ENCODE measurements at regions not wholly inside any gene's neighbourhood (a gene's known extent, or its start where the extent isn't known, plus 50 kb on each side); places are given as distances from the start of the nearest gene placed in this dataset.

- no TSS peak for BruUV-seq (replicated peaks)
- Histone ChIP-seq H2AK9ac (replicated peaks; ENCODE audit: low read depth, low read length, poor library complexity) (no peak overlapping the region), H4K5ac (ENCODE audit: low read depth, low read length) (no peak overlapping the region), H3K9me1 (ENCODE audit: insufficient read depth, low read length) (no peaks in the 10 kb centered on the region), H3K27me3 (ENCODE audit: control insufficient read depth, insufficient read depth, low read length) (no peaks in the 10 kb centered on the region), H2AFZ (replicated peaks; ENCODE audit: low read length, poor library complexity) (no peak overlapping the region), H2BK5ac (ENCODE audit: low read depth, low read length, poor library complexity, severe bottlenecking) (no peak overlapping the region), H3K4me3 (ENCODE audit: insufficient read depth, low read depth, low read length) (no peak overlapping the region), H3K9me3 (ENCODE audit: control insufficient read depth, insufficient read depth, low read length) (peaks cover 54% of the 10 kb centered on the region), H3K4me2 (ENCODE audit: low read depth, low read length) (no peak overlapping the region), H4K8ac (ENCODE audit: low read depth in 2 of 2, low read length in 2 of 2) (no peak overlapping the region), H3K23ac (ENCODE audit: low read depth, low read length) (no peak overlapping the region), H3K27ac (ENCODE audit: insufficient read depth, low read length) (no peak overlapping the region), H3K4me1 (ENCODE audit: control insufficient read depth, insufficient read depth, low read length) (no peaks in the 10 kb centered on the region), H2BK120ac (ENCODE audit: low read depth, low read length) (no peak overlapping the region), H3K9ac (ENCODE audit: low read depth, low read length) (no peak overlapping the region), H3K79me1 (ENCODE audit: low read depth in 1 of 2, low read length in 2 of 2) (no peaks in the 10 kb centered on the region), H3K4ac (ENCODE audit: low read depth, low read length) (no peak overlapping the region), H2BK15ac (ENCODE audit: low read depth, low read length) (no peak overlapping the region), H4K20me1 (ENCODE audit: insufficient read depth, low read length) (no peaks in the 10 kb centered on the region), H3K56ac (ENCODE audit: extremely low read depth, insufficient read depth, low read length) (no peak overlapping the region), H3K14ac (replicated peaks; ENCODE audit: low read depth, low read length) (no peak overlapping the region), H2AK5ac (ENCODE audit: low read depth, low read length) (no peak overlapping the region), H2BK20ac (ENCODE audit: low read depth, low read length) (no peak overlapping the region), H3K18ac (ENCODE audit: low read depth, low read length) (no peak overlapping the region), H3K36me3 (ENCODE audit: control insufficient read depth, insufficient read depth, low read length) (no peaks in the 10 kb centered on the region), H4K91ac (ENCODE audit: insufficient read depth, low read depth, low read length) (no peak overlapping the region)
- ChIA-PET POLR2A (ENCODE audit: unreplicated experiment) (no interaction called here), CTCF (no interaction called here)
- no peak for TF ChIP-seq NFE2L2 (IDR thresholded peaks at IDR 0.05; ENCODE audit: low read depth, low read length)
- no peak for TF ChIP-seq BHLHE40 (IDR thresholded peaks at IDR 0.05; ENCODE audit: low read depth, low read length)
- TF ChIP-seq, protein P1, sequence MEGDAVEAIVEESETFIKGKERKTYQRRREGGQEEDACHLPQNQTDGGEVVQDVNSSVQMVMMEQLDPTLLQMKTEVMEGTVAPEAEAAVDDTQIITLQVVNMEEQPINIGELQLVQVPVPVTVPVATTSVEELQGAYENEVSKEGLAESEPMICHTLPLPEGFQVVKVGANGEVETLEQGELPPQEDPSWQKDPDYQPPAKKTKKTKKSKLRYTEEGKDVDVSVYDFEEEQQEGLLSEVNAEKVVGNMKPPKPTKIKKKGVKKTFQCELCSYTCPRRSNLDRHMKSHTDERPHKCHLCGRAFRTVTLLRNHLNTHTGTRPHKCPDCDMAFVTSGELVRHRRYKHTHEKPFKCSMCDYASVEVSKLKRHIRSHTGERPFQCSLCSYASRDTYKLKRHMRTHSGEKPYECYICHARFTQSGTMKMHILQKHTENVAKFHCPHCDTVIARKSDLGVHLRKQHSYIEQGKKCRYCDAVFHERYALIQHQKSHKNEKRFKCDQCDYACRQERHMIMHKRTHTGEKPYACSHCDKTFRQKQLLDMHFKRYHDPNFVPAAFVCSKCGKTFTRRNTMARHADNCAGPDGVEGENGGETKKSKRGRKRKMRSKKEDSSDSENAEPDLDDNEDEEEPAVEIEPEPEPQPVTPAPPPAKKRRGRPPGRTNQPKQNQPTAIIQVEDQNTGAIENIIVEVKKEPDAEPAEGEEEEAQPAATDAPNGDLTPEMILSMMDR (conservative IDR thresholded peaks at IDR 0.05; ENCODE audit: low read depth, low read length), result no peak
- TF ChIP-seq RCOR1 (IDR thresholded peaks at IDR 0.05; ENCODE audit: insufficient replicate concordance, low read length), result no peak
- no peak for TF ChIP-seq POLR2A (IDR thresholded peaks at IDR 0.05; ENCODE audit: low read depth, low read length)
- 29% methylated on average over 1 of the region's 11 CpGs; no CpG with 5 or more reads in 1 of the 2 experiments for WGBS, 2 experiments (ENCODE audit: extremely low coverage in 2 of 2, insufficient read length in 1 of 2)
- ATAC-seq (ENCODE audit: low read depth) (no peak), DNase-seq (no peak)
- intact Hi-C loops (cut with micrococcal nuclease) (no loop called here), dilution Hi-C loops (cut with HindIII; ENCODE audit: low sequenced_read_pairs, unreplicated experiment) (no loop called here), in situ Hi-C loops (cut with MboI; ENCODE audit: low sequenced_read_pairs) (no loop called here)
Observed at GRCh38 chr2:2793925-2794560, 463.0 kb upstream of the MYT1L start.
